Esophagus squamous epithelium (tissue), 4 donors: ENCODE measurements at regions not wholly inside any gene's neighbourhood (a gene's known extent, or its start where the extent isn't known, plus 50 kb on each side); places are given as distances from the start of the nearest gene placed in this dataset.
"Not testable (repeated sequence)": the region's sequence is repeated elsewhere in the genome, so short reads cannot be mapped to it uniquely, and the experiment has no call there.

Experiments
- CTCF ChIP-seq, 6 experiments: fragments of 450-650 bp in 4 of 6; fragments of 200-600 bp in 2 of 6; sonication (generic) in 2 of 6; IDR thresholded peaks; one replicate each; pipeline ENCODE4 v1.5.1; 2016 to 2019; ENCODE audit warnings: antibody characterized with exemption in 6 of 6, mild to moderate bottlenecking in 4 of 6, moderate library complexity in 4 of 6
- POLR2A ChIP-seq, 4 donors: fragments of 450-650 bp; IDR thresholded peaks; one replicate each; pipeline ENCODE4 v1.6.1; 2017; ENCODE audit warnings: antibody characterized with exemption in 4 of 4, mild to moderate bottlenecking in 4 of 4, moderate library complexity in 3 of 4

- not testable (repeated sequence) for TF ChIP-seq CTCF, POLR2A (IDR thresholded peaks at IDR 0.05)
Observed at GRCh38 chr4:71111133-71111532, 117.7 kb downstream of the DCK start.
